C1 segment of cervical spinal cord (tissue), 14 donors: ENCODE measurements at regions not wholly inside any gene's neighbourhood (a gene's known extent, or its start where the extent isn't known, plus 50 kb on each side); places are given as distances from the start of the nearest gene placed in this dataset.
A peak's percentile ranks its signal among the peaks of the same experiment; 100 is the strongest.

ENCODE experiments used
- DNase-seq, 14 donors: peaks; one replicate each; lab custom pipeline; 2025; lab: John Stamatoyannopoulos, UW

DNA sequence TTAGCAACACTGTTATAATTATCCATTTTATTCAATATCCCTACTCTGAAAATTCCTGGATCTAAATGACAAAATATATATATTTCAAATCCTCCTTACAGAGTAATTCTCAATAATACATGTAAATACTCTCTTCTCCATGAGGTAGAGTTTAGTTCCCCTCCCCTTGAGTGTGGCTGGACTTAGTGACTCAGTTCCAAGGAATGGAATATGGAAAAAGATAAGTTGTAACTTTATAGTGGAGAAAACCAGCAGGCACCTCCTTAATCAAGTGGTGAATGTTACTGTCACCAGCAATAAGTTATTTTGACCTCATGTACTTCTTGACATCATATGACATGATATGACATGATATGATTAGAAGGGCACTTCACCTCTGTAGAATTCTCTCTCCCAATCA is 302.0 kb downstream of the RAB28 start:
- DNase-seq, result no peak

- no peak for DNase-seq
Measured at GRCh38 chr4:13181681-13182080, 302.5 kb downstream of the RAB28 start.

DNA sequence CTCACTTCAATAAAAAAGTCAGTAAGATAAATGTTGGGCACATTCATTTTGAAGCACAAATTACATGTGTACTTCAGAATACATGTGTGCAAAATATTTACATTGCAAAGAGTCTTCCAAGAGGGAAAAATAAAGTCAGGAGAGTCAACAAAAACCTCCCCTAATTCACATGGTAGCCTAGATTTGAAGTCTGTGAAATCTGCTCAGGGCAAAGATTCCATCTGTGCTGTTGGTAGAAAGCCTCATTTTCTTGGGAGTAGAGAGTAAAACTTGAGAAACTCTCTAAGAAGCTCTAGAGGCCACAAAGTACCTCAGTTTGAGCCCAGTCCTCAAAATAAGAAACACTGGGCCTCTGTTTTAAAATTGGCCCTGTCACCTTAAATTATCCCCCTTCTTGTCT is 303.4 kb downstream of the RAB28 start:
- no peak for DNase-seq

- no peak for DNase-seq
Measured at GRCh38 chr4:13178621-13179020, 305.5 kb downstream of the RAB28 start.

- no peak for DNase-seq
Measured at GRCh38 chr4:13176741-13177142, 307.4 kb downstream of the RAB28 start.

DNA sequence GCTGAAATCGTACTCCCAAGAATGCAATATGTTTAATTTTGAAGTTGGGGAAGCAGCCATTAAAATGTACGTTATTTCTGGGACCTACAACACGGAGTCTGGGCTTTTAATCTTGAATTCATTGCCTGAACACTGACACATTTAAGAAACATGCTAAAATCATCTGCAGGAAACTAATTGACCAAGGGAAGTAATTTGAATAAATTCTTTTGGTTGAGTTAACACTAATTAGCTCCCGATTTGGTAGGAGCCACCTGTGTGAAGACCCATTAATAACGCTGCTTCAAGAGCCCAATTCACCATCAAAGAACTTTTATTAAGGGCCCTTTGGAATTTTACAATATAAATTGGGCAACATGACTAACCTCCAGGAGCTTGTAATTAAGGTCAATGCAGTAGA is 309.2 kb downstream of the RAB28 start:
- DNase-seq, result no peak

- DNase-seq, result peak in 1 of 14 donors; percentile 0
Measured at GRCh38 chr4:13174001-13174400, 310.1 kb downstream of the RAB28 start.

DNA sequence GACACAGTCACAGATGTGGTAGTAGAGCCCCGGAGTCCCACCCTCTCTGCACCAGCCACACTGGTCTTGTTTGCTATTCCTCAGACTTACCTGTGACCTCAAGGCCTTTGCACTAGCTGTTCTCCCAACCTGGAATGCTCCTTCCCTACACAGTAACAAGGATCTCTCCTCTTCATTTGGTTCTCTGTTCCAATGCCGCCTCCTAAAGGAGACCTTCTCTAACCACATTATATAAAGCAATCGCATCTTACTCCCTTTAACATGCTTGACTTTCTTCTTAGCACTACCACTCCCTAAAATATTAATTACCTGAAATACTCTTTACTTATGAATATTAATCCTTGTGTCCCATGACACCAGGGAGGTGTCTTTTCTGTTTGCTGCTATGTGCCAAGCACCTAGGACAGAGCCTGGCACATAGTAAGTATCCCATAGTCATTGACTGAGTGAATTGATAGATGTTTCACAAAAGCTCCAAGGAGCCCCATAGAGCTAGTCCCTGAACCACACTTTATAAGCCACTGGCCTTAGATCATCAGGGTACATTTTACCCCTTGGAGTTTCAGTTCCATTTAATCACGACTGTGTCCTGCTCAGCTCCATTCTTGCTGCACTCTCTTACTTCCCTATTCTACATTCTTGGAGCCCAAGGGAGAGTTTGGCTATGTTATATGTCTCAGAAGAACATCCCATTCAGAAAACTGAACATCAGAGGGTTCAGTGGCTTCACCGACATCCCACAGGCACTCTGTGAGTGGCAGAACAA is 312.7 kb downstream of the RAB28 start:
- DNase-seq, result no peak

DNA sequence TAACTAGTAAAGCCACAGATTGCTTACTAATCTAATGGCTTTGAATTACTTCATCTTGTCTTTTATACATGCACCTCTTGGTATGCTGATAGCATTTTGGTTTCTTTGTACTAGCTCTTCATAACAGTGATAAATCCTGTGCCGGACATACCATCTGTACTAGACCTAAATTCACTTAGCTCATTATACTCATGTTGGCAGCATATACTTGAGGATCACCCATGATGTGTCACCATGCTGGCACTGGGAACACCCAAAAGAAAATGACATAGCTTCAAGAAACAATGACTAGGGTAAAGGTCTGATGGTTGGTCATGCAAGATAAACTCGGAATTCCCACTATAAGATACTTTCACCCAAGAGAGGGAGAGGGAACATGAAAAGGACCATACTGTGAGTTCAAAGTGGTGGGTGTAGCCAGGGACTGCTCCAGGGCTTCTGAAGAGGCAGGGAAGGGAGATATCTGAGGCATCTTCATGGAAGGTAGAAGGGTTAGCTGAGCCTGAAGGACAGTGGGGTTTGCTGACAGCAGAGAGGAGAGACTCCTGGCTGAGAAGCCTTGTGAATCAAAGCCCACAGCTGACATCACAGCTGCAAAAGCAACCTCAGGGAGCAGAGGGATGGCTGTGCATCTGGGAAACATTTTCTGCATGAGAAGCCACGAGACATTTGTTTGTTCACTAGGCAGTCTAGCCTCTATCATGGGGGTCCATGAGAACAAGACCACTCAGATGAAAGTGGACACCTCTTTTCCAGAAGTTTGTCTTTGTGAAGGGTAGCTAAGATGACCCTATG is 314.2 kb downstream of the RAB28 start:
- no peak for DNase-seq

GRCh38 chr4:13168326-13168725 is 315.8 kb downstream of the RAB28 start:
- DNase-seq, result no peak

DNA sequence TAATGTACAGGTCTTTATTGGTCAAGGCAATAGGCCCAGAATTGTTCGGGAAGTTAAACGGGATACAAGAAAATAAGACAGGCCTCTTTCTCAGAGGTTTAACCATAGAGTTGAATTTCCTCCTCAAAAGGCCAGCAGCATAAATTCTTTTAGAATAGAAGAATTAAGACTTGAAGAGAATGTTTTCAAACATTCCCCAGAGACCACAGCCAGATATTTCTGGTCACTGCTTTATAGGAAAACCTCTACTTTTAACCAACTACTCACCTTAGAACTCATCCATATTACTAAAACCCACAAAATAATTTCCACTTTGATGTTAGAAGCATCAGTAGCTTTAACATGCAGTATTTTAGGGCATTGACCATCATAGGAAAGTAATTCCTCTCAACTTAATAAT is 317.9 kb downstream of the RAB28 start:
- no peak for DNase-seq

DNA sequence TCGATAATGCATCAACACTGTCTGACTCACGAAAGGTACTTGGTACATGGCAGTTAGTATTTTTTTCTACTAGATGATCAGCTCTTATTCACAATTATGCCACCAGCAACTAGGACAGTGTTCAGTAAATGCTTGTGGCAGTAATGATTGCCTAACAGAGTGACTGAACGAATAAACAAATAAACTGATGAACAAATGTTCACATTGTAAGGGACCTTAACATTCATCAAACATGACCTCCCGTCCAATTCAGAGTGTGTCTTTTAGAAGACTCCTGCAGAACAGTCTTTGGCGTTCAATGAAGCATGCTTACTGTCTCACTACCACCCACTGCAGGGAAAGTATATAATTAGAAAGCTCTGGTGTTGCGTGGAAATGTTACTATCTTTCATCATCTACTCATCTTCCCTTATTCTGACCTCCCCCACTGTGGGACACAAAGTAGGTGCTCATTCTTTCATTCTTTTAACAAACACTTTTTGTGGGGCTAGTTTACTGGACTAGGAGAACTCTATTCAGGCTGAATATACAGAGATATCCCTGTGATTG is 319.3 kb downstream of the RAB28 start:
- no peak for DNase-seq

GRCh38 chr4:13162886-13163285 is 321.3 kb downstream of the RAB28 start:
- DNase-seq, result no peak

DNA sequence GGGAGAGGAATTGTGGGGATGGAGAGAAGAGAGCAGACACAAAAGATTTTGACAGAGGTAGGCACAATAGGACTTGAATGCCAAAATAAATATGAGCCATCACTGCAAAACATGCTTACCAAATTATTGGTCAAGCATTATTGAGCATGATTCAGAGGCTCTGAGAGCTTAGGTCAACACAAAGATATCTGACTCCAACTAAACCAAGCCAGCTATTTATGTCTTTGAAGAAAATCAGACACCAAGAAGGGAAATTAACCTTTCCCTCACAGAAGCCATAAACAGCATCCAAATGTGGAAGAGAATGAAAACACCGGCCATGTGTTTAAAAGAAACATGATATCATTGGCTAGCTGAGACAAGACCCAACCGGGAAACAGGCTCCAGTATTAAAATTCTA is 323.2 kb downstream of the RAB28 start:
- no peak for DNase-seq

DNA sequence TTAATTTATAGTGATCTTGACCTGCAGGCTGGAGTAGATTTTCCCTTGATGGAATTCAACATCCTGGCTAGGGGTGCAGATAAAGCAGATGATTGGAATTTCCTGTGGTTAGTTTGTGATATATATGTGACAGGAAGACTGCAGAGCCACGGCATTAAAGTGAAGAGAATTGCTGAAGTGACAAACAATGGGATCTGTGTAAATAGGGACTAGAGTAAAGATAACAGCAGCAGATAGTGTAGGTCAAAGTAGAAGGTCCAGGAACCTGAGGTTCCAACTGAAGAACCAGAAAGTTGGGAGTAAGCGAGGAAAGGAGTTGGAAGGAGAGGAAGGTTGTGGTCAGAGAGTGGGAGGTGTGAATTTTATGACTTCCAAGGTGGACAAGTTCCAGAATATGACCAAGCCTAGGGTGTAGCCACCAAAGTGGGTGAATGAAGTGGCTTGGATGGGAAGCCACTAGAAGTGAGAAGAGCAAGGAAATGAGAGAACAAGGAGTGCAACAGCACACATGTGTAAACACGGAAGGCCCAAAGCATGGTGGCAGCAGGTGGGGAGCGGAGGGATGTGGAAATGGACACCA is 325.0 kb downstream of the RAB28 start:
- DNase-seq, result no peak

DNA sequence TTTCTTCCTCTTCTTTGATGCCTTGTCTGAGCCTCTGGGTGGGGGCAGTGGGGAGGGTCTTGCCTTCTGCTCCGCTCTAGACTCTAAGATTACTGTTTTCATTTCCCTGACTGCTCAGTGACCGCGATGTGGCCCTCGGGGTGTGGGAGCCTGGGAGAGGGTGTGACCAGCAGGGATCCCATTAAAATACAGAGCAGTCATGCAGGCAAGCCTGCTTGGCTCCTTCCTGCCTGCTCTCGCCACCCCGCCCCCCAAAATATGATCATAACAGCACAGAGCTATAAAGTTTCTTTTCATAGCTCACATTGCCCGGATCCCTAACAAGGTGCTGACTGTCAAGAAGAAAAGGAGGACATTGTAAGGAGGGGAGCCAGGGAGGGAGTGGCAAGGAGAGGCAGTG is 332.9 kb downstream of the RAB28 start:
- no peak for DNase-seq

GRCh38 chr4:13143222-13144070 is 340.7 kb downstream of the RAB28 start:
- no peak for DNase-seq

- DNase-seq, result no peak
Measured at GRCh38 chr4:13142726-13143125, 341.4 kb downstream of the RAB28 start.

GRCh38 chr4:13142191-13142590 is 341.9 kb downstream of the RAB28 start:
- no peak for DNase-seq

GRCh38 chr4:13137390-13137789 is 346.8 kb downstream of the RAB28 start:
- no peak for DNase-seq

DNA sequence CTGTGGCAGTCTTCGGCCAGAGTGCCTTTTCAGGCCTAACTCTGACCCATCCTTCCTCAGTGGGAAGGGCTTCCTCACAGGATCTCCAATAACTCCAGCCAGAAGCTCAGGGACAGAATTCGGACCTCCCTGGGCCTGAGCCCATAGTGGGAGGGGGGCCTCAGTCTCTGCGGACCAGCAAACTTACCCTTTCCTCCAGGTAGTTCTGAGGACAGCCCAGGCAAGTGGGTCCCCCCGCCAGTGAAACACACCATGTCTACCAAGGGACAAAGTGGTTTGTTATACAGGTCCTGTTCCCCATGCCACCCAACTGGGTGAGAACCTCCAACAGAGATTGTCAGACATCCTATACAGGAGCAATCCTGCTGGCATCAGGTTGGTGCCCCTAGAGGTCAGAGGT is 350.4 kb downstream of the RAB28 start:
- DNase-seq, result no peak

- DNase-seq, result no peak
Measured at GRCh38 chr4:13130848-13131247, 353.3 kb downstream of the RAB28 start.
